ENCODE measurements at regions not wholly inside any gene's neighbourhood (a gene's known extent, or its start where the extent isn't known, plus 50 kb on each side); places are given as distances from the start of the nearest gene placed in this dataset.

DNA sequence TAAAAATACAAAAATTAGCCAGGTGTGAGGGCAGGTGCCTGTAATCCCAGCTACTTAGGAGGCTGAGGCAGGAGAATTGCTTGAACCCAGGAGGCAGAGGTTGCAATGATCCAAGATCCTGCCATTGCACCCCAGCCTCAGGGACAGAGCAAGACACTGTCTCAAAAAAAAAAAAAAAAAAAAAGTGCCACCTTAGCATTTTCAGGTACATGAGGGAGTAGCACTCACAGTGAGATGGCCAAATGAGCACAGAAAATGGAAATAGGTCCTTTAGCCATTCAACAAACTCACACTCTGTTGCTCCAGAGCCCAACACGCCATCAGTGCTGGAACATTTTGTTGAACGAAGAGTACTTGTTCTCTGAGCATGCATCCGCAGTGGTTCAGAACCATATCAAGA lies 75.2 kb upstream of the MYL2 start:
- TF ChIP-seq LEF1 (IDR thresholded peaks at IDR 0.05; ENCODE audit: borderline replicate concordance) (no peak), BHLHE40 (IDR thresholded peaks at IDR 0.05; ENCODE audit: borderline replicate concordance) (no peak), L3MBTL2 (conservative IDR thresholded peaks at IDR 0.05) (no peak)
